Colonic mucosa (tissue), 4 donors: ENCODE measurements at regions not wholly inside any gene's neighbourhood (a gene's known extent, or its start where the extent isn't known, plus 50 kb on each side); places are given as distances from the start of the nearest gene placed in this dataset.

ENCODE experiments used
- DNase-seq: peaks from one replicate; pipeline ENCODE4 v3.0.0-alpha.2; 2020
- H3K27ac ChIP-seq: fragments of 200-600 bp; one replicate; pipeline ENCODE4 v1.8.0; 2021
- H3K27me3 ChIP-seq: fragments of 200-600 bp; one replicate; pipeline ENCODE4 v1.8.0; 2021
- H3K36me3 ChIP-seq: fragments of 200-600 bp; one replicate; pipeline ENCODE4 v1.8.0; 2021
- H3K4me1 ChIP-seq: fragments of 200-600 bp; one replicate; pipeline ENCODE4 v1.8.0; 2021; ENCODE audit warnings: mild to moderate bottlenecking
- H3K4me3 ChIP-seq: fragments of 200-600 bp; one replicate; pipeline ENCODE4 v1.8.0; 2021
- H3K9ac ChIP-seq, 2 donors: one replicate each; pipeline ENCODE4 v1.7.0; 2013; ENCODE audit warnings: control low read depth in 2 of 2, low read depth in 2 of 2, low read length in 2 of 2
- H3K9me3 ChIP-seq: fragments of 200-600 bp; one replicate; pipeline ENCODE4 v1.8.0; 2021
- CTCF ChIP-seq: fragments of 200-600 bp; IDR thresholded peaks from one replicate; pipeline ENCODE4 v1.8.0; 2022; ENCODE audit warnings: antibody characterized with exemption, mild to moderate bottlenecking
- intact Hi-C: fragments of 100-400 bp; cut with DNase I; formaldehyde crosslinking; loops from one replicate; pipeline ENCODE4 v1.14.1; 2022
- donor health status: healthy.
- donor health status: DM: no; HTN: no; CAD: no.
- donor health status: DM: no; HTN: no; CAD: no.

GRCh38 chr16:80285104-80285503 is 255.7 kb upstream of the DYNLRB2 start:
- Histone ChIP-seq H3K4me1 (no peaks in the 10 kb centered on the region), H3K36me3 (no peaks in the 10 kb centered on the region), H3K9me3 (no peaks in the 10 kb centered on the region), H3K27me3 (no peaks in the 10 kb centered on the region), H3K9ac (no peak overlapping the region), H3K27ac (no peak overlapping the region), H3K4me3 (no peak overlapping the region)
- TF ChIP-seq CTCF: no peak
- no peak for DNase-seq
- intact Hi-C loops: no loop called here

- H3K9ac ChIP-seq: no peak overlapping the region
- no peaks in the 10 kb centered on the region for H3K36me3 ChIP-seq
- no peak overlapping the region for H3K4me3 ChIP-seq
- no peak for DNase-seq
- intact Hi-C loops: no loop called here
- no peaks in the 10 kb centered on the region for H3K9me3 ChIP-seq
- TF ChIP-seq CTCF: no peak
- no peak overlapping the region for H3K27ac ChIP-seq
- no peaks in the 10 kb centered on the region for H3K4me1 ChIP-seq
- no peaks in the 10 kb centered on the region for H3K27me3 ChIP-seq
Observed at GRCh38 chr16:80283466-80284392, 257.1 kb upstream of the DYNLRB2 start.

DNA sequence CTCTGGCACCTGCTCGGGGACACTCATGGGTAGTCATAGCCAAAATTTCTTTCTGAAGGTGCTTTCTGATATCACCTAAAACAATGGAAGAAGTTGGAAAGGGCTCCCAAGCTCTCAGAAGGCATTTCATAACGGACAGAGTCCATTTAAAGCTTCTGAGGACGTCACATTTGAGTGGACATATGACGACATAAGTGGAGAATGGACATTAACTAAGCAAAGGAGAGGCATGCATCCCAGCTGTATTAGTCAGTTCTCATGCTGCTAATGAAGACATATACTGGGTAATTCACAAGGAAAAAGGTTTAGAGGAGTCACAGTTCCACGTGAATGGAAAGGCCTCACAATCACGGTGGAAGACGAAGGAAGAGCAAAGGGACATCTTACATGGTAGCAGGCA is 260.2 kb upstream of the DYNLRB2 start:
- intact Hi-C loops: no loop called here
- Histone ChIP-seq H3K4me1 (no peaks in the 10 kb centered on the region), H3K9ac (no peak overlapping the region), H3K27me3 (no peaks in the 10 kb centered on the region), H3K4me3 (no peak overlapping the region), H3K27ac (no peak overlapping the region), H3K9me3 (no peaks in the 10 kb centered on the region), H3K36me3 (no peaks in the 10 kb centered on the region)
- no peak for TF ChIP-seq CTCF
- no peak for DNase-seq

- no peaks in the 10 kb centered on the region for H3K27me3 ChIP-seq
- H3K27ac ChIP-seq: no peak overlapping the region
- no peaks in the 10 kb centered on the region for H3K4me1 ChIP-seq
- intact Hi-C loops: no loop called here
- DNase-seq: no peak
- no peak for TF ChIP-seq CTCF
- H3K36me3 ChIP-seq: no peaks in the 10 kb centered on the region
- no peaks in the 10 kb centered on the region for H3K9me3 ChIP-seq
- H3K4me3 ChIP-seq: no peak overlapping the region
- H3K9ac ChIP-seq: no peak overlapping the region
Observed at GRCh38 chr16:80279656-80280055, 261.1 kb upstream of the DYNLRB2 start.

DNA sequence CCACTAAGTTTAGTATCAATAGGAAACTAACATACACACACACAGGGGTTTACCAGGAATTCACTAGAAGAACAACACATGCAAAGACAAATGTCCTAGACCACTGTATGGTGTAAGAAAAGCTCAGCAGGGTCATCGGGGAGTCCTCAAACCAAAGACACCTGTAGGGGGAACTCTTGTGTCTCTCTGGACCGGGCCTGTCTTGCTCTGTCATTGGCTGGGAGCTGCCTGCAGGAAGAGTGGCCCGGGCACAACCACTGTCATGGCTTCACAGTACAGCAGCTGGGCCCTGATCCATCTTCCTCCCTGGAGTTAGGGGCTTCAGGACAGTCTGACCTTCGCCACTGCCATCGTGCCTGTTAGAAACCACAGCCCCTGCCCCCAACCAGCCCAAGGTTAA is 263.6 kb upstream of the DYNLRB2 start:
- Histone ChIP-seq H3K4me1 (no peaks in the 10 kb centered on the region), H3K4me3 (no peak overlapping the region), H3K9me3 (no peaks in the 10 kb centered on the region), H3K9ac (no peak overlapping the region), H3K36me3 (no peaks in the 10 kb centered on the region), H3K27ac (no peak overlapping the region), H3K27me3 (no peaks in the 10 kb centered on the region)
- no peak for TF ChIP-seq CTCF
- intact Hi-C loops: no loop called here
- DNase-seq: no peak
